Tibial artery (tissue), 4 donors: ENCODE measurements at regions not wholly inside any gene's neighbourhood (a gene's known extent, or its start where the extent isn't known, plus 50 kb on each side); places are given as distances from the start of the nearest gene placed in this dataset.

Experiments
- DNase-seq, 2 donors: peaks; one replicate each; pipeline ENCODE4 v3.0.0-alpha.2; 2019
- H3K27ac ChIP-seq, 2 donors: fragments of 200-600 bp; sonication (generic) in 1 of 2; 1 replicate in 1 of 2; 2 replicates in 1 of 2; pipeline ENCODE4 v1.5.1; 2018 to 2019; ENCODE audit warnings: mild to moderate bottlenecking in 1 of 2
- H3K27me3 ChIP-seq, 2 donors: fragments of 200-600 bp; sonication (generic) in 1 of 2; one replicate each; pipeline versions ENCODE4 v1.5.1 to v1.6.0; 2016 to 2019
- H3K36me3 ChIP-seq, 3 donors: fragments of 200-600 bp; sonication (generic) in 2 of 3; one replicate each; pipeline ENCODE4 v1.5.1; 2016 to 2019; ENCODE audit warnings: mild to moderate bottlenecking in 2 of 3
- H3K4me1 ChIP-seq, 4 donors: fragments of 200-600 bp; sonication (generic) in 2 of 4; 1 replicate in 3 of 4; 2 replicates in 1 of 4; pipeline ENCODE4 v1.5.1; 2016 to 2019
- H3K4me3 ChIP-seq, 2 donors: fragments of 200-600 bp; sonication (generic) in 1 of 2; 1 replicate in 1 of 2; 2 replicates in 1 of 2; pipeline ENCODE4 v1.5.1; 2018 to 2019; ENCODE audit warnings: mild to moderate bottlenecking in 2 of 2
- H3K9me3 ChIP-seq, 3 donors: fragments of 200-600 bp; sonication (generic) in 1 of 3; one replicate each; pipeline ENCODE4 v1.5.1; 2016 to 2019
- CTCF ChIP-seq, 2 experiments: fragments of 200-600 bp in 1 of 2; fragments of 450-650 bp in 1 of 2; IDR thresholded peaks; one replicate each; pipeline ENCODE4 v1.5.1; 2017 to 2019; ENCODE audit warnings: antibody characterized with exemption in 2 of 2, mild to moderate bottlenecking in 1 of 2, moderate library complexity in 1 of 2
- intact Hi-C: fragments of 100-400 bp; cut with DNase I; formaldehyde crosslinking; loops from one replicate; pipeline ENCODE4 v1.15.0; 2023; ENCODE audit warnings: low total_unique reads

- H3K4me3 ChIP-seq = no peak overlapping the region
- TF ChIP-seq CTCF (IDR thresholded peaks at IDR 0.05) = no peak
- H3K27me3 ChIP-seq = no peaks in the 10 kb centered on the region
- H3K36me3 ChIP-seq = no peaks in the 10 kb centered on the region
- peaks cover 0 to 13% (median 3%) of the 10 kb centered on the region in 4 donors for H3K4me1 ChIP-seq
- intact Hi-C loops = no loop called here
- peaks cover 0 to 4% (median 0%) of the 10 kb centered on the region in 3 donors for H3K9me3 ChIP-seq
- H3K27ac ChIP-seq = no peak overlapping the region
- DNase-seq = no peak
Observed at GRCh38 chr11:15795378-15795777, 561.0 kb downstream of the SOX6 start.

GRCh38 chr11:15800111-15800800, 556.1 kb downstream of the SOX6 start:
- DNase-seq = peak; percentile 70 to 80
- Histone ChIP-seq H3K27me3 (no peaks in the 10 kb centered on the region), H3K27ac (peak overlapping the region; percentile 31 to 66), H3K4me1 (peaks cover 0 to 46% (median 13%) of the 10 kb centered on the region in 4 donors), H3K4me3 (no peak overlapping the region), H3K36me3 (no peaks in the 10 kb centered on the region), H3K9me3 (no peaks in the 10 kb centered on the region)
- no peak for TF ChIP-seq CTCF (IDR thresholded peaks at IDR 0.05)
- intact Hi-C loops = no loop called here

GRCh38 chr11:15801126-15801525, 555.2 kb downstream of the SOX6 start:
- Histone ChIP-seq H3K27me3 (no peaks in the 10 kb centered on the region), H3K4me3 (no peak overlapping the region), H3K9me3 (no peaks in the 10 kb centered on the region), H3K27ac (peak overlapping the region; percentile 31 to 66), H3K36me3 (no peaks in the 10 kb centered on the region), H3K4me1 (peaks cover 0 to 50% (median 13%) of the 10 kb centered on the region in 4 donors)
- no peak for DNase-seq
- intact Hi-C loops = no loop called here
- no peak for TF ChIP-seq CTCF (IDR thresholded peaks at IDR 0.05)

- no peak for DNase-seq
- peaks cover 0 to 55% (median 15%) of the 10 kb centered on the region in 4 donors for H3K4me1 ChIP-seq
- intact Hi-C loops = no loop called here
- no peaks in the 10 kb centered on the region for H3K27me3 ChIP-seq
- H3K4me3 ChIP-seq = no peak overlapping the region
- no peaks in the 10 kb centered on the region for H3K9me3 ChIP-seq
- no peak for TF ChIP-seq CTCF (IDR thresholded peaks at IDR 0.05)
- peak overlapping the region; percentile 31 to 66 for H3K27ac ChIP-seq
- H3K36me3 ChIP-seq = no peaks in the 10 kb centered on the region
Observed at GRCh38 chr11:15801616-15802015, 554.7 kb downstream of the SOX6 start.

- no peak for TF ChIP-seq CTCF (IDR thresholded peaks at IDR 0.05)
- intact Hi-C loops = no loop called here
Observed at GRCh38 chr11:15805726-15806125, 550.6 kb downstream of the SOX6 start.

More at GRCh38 chr11:15805726-15806125, 550.6 kb downstream of the SOX6 start:
- no peaks in the 10 kb centered on the region for H3K9me3 ChIP-seq
- no peak for DNase-seq
- no peaks in the 10 kb centered on the region for H3K27me3 ChIP-seq
- H3K4me3 ChIP-seq = no peak overlapping the region
- H3K36me3 ChIP-seq = no peaks in the 10 kb centered on the region
- H3K4me1 ChIP-seq = peaks cover 0 to 44% (median 16%) of the 10 kb centered on the region in 4 donors
- H3K27ac ChIP-seq = no peak overlapping the region
